ENCODE measurements at regions not wholly inside any gene's neighbourhood (a gene's known extent, or its start where the extent isn't known, plus 50 kb on each side); places are given as distances from the start of the nearest gene placed in this dataset.
A peak's percentile ranks its signal among the peaks of the same experiment; 100 is the strongest.

GRCh38 chr14:76936483-76936882, 92.0 kb downstream of the IRF2BPL start:
- Mint-ChIP-seq H3K27ac (no peak overlapping the region), H3K9me3 (no peaks in the 10 kb centered on the region), H3K4me1 (peaks cover 12% of the 10 kb centered on the region), H3K36me3 (ENCODE audit: low read depth) (no peaks in the 10 kb centered on the region), H3K27me3 (no peaks in the 10 kb centered on the region), H3K4me3 (no peak overlapping the region)
- POLR2A ChIA-PET: interaction anchor here (1.2 to 1.3 kb wide), 2 partner anchors 19 to 26 kb away, joined by 3 to 4 read pairs; no protein-coding TSS in a partner anchor
- DNase-seq: no peak
- CTCF ChIA-PET: interaction anchor here (1.0 to 1.9 kb wide), 6 partner anchors 11 to 63 kb away, joined by 3 to 8 read pairs (median 4); no protein-coding TSS in a partner anchor

DNA sequence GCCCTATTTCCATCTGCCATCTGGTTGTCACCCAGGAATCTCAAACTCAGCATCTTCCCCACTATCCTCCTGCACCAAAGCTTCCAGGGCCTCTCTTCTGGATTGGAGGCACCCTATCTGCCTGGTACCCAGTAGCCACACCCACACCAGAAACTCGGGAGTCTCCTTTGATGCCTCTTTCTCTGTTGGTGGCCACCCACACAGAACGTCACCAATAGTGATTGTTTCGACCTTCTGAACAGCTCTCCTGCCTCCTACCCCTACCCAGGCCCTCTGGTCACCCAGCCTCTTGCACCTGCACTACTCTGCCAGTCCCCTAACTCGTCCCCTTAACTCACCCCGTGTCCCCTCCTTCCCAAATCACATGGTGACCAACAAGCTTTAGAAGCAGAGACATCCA, 95.0 kb downstream of the IRF2BPL start:
- H3K4me1 Mint-ChIP-seq: peaks cover 40% of the 10 kb centered on the region
- no peaks in the 10 kb centered on the region for H3K9me3 Mint-ChIP-seq
- no peaks in the 10 kb centered on the region for H3K27me3 Mint-ChIP-seq
- H3K4me3 Mint-ChIP-seq: no peak overlapping the region
- no peak overlapping the region for H3K27ac Mint-ChIP-seq
- CTCF ChIA-PET: interaction anchor here (1.1 to 3.3 kb wide), 3 partner anchors 14 to 121 kb away, joined by 3 to 8 read pairs (median 3); no protein-coding TSS in a partner anchor
- POLR2A ChIA-PET: no interaction called here
- DNase-seq: no peak
- no peaks in the 10 kb centered on the region for H3K36me3 Mint-ChIP-seq (ENCODE audit: low read depth)

GRCh38 chr14:76931631-76932402, 96.7 kb downstream of the IRF2BPL start:
- Mint-ChIP-seq H3K4me3 (no peak overlapping the region), H3K36me3 (ENCODE audit: low read depth) (no peaks in the 10 kb centered on the region), H3K4me1 (peaks cover 57% of the 10 kb centered on the region), H3K27ac (peak overlapping the region; percentile 53), H3K9me3 (no peaks in the 10 kb centered on the region), H3K27me3 (no peaks in the 10 kb centered on the region)
- POLR2A ChIA-PET: interaction anchor here (1.1 to 3.4 kb wide), 2 partner anchors 22 to 24 kb away, joined by 3 to 39 read pairs; no protein-coding TSS in a partner anchor
- CTCF ChIA-PET: interaction anchor here (1.5 to 4.0 kb wide), 3 partner anchors 12 to 122 kb away, joined by 3 to 20 read pairs (median 8); no protein-coding TSS in a partner anchor
- DNase-seq: no peak

DNA sequence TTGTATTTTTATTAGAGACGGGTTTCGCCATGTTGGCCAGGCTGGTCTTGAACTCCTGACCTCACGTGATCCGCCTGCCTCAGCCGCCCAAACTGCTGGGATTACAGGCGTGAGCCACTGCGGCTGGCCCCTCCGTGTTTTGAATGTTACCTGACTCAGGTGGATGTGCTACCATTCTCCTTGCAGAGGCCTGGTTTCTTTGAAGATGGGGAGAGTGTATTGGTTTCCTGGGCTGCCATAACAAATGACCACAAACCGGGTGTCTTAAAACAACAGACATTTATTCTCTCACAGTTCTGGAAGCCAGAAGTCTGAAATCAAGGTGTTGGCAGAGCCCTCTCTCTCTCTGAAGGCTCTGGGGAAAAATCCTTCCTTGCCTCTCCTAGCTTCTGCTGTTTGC, 98.0 kb downstream of the IRF2BPL start:
- H3K9me3 Mint-ChIP-seq: no peaks in the 10 kb centered on the region
- no peak overlapping the region for H3K4me3 Mint-ChIP-seq
- H3K36me3 Mint-ChIP-seq (ENCODE audit: low read depth): no peaks in the 10 kb centered on the region
- peaks cover 69% of the 10 kb centered on the region for H3K4me1 Mint-ChIP-seq
- no peak for DNase-seq
- ChIA-PET CTCF (interaction anchor here (1.2 to 4.0 kb wide), 9 partner anchors 11 to 138 kb away, joined by 3 to 30 read pairs (median 9); no protein-coding TSS in a partner anchor), POLR2A (interaction anchor here (0.8 to 3.4 kb wide), 10 partner anchors 8 to 119 kb away, joined by 3 to 39 read pairs (median 4); no protein-coding TSS in a partner anchor)
- peak overlapping the region; percentile 85 for H3K27ac Mint-ChIP-seq
- H3K27me3 Mint-ChIP-seq: no peaks in the 10 kb centered on the region

GRCh38 chr14:76929927-76930326, 98.6 kb downstream of the IRF2BPL start:
- H3K4me1 Mint-ChIP-seq: peaks cover 76% of the 10 kb centered on the region
- H3K27ac Mint-ChIP-seq: peak overlapping the region; percentile 85
- CTCF ChIA-PET: interaction anchor here (0.6 to 4.0 kb wide), 16 partner anchors 10 to 141 kb away, joined by 3 to 30 read pairs (median 6); no protein-coding TSS in a partner anchor
- H3K27me3 Mint-ChIP-seq: no peaks in the 10 kb centered on the region
- no peaks in the 10 kb centered on the region for H3K9me3 Mint-ChIP-seq
- POLR2A ChIA-PET: interaction anchor here (0.7 to 3.4 kb wide), 17 partner anchors 8 to 118 kb away, joined by 3 to 39 read pairs (median 4); no protein-coding TSS in a partner anchor
- peak overlapping the region; percentile 51 for H3K4me3 Mint-ChIP-seq
- peak; percentile 80 for DNase-seq
- no peaks in the 10 kb centered on the region for H3K36me3 Mint-ChIP-seq (ENCODE audit: low read depth)

- Mint-ChIP-seq H3K9me3 (no peaks in the 10 kb centered on the region), H3K27ac (peak overlapping the region; percentile 85), H3K4me1 (peaks cover 84% of the 10 kb centered on the region), H3K36me3 (ENCODE audit: low read depth) (no peaks in the 10 kb centered on the region), H3K27me3 (peaks cover 2% of the 10 kb centered on the region), H3K4me3 (no peak overlapping the region)
- no peak for DNase-seq
- ChIA-PET POLR2A (interaction anchor here (2.0 to 2.7 kb wide), 2 partner anchors 34 to 108 kb away, joined by 8 to 25 read pairs; no protein-coding TSS in a partner anchor), CTCF (interaction anchor here (2.0 to 2.8 kb wide), 2 partner anchors 15 to 34 kb away, joined by 9 to 30 read pairs; no protein-coding TSS in a partner anchor)
Observed at GRCh38 chr14:76927971-76928700, 100.4 kb downstream of the IRF2BPL start.

- peak overlapping the region; percentile 90 for H3K27ac Mint-ChIP-seq
- DNase-seq: peak; percentile 77
- CTCF ChIA-PET: interaction anchor here (2.7 kb wide), 1 partner anchor 14 kb away, joined by 15 read pairs; no protein-coding TSS in a partner anchor
- H3K4me3 Mint-ChIP-seq: peak overlapping the region; percentile 41
- peaks cover 83% of the 10 kb centered on the region for H3K4me1 Mint-ChIP-seq
- POLR2A ChIA-PET: interaction anchor here (1.1 to 1.6 kb wide), 3 partner anchors 27 to 101 kb away, joined by 5 to 7 read pairs (median 7); no protein-coding TSS in a partner anchor
- peaks cover 7% of the 10 kb centered on the region for H3K27me3 Mint-ChIP-seq
- H3K36me3 Mint-ChIP-seq (ENCODE audit: low read depth): no peaks in the 10 kb centered on the region
- no peaks in the 10 kb centered on the region for H3K9me3 Mint-ChIP-seq
Observed at GRCh38 chr14:76926521-76927251, 100.5 kb downstream of the LRRC74A start.

- H3K27me3 Mint-ChIP-seq: peaks cover 7% of the 10 kb centered on the region
Observed at GRCh38 chr14:76925097-76925441, 98.9 kb downstream of the LRRC74A start.

DNA sequence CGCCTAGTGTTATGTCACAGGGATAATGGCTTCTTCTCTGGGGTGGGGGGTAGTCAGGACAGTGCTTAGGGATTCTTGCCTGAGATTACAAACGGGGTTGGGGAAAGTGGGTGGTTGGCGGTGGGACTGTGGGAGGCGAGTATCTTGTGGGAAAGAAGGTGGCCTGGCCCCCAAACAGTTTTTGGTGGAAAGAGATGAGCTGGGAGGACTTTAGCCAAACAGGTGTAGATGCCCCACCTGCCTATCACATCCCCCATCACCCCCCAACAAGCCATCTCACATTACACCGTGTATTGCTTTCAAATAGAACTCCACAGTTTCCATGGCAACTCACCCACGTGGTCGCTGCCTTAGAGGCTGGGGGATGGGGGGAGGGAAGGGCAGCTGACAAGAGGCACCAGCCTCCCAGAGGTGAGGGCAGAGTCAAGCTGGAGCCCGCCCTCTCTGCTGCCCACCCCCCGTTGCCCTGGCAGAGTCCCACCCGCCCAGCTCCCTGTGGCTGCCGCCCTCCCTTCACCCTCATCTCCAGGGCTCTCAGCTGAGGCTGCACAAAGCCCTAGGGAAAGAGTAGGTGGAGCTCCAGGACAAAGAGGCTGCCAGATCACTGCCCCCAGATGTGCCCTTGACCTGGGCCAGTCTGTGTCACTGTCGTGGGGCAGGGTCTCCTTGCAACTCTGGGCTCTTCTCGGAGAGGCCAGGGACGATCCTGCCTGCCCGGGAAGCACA, 98.3 kb downstream of the LRRC74A start:
- POLR2A ChIA-PET: interaction anchor here (1.1 to 1.2 kb wide), 2 partner anchors 9 to 18 kb away, joined by 3 read pairs; no protein-coding TSS in a partner anchor
- H3K36me3 Mint-ChIP-seq (ENCODE audit: low read depth): no peaks in the 10 kb centered on the region
- DNase-seq: no peak
- H3K27me3 Mint-ChIP-seq: peaks cover 7% of the 10 kb centered on the region
- peaks cover 80% of the 10 kb centered on the region for H3K4me1 Mint-ChIP-seq
- CTCF ChIA-PET: interaction anchor here (1.4 to 2.7 kb wide), 4 partner anchors 12 to 146 kb away, joined by 3 to 15 read pairs (median 4); no protein-coding TSS in a partner anchor
- H3K27ac Mint-ChIP-seq: no peak overlapping the region
- no peak overlapping the region for H3K4me3 Mint-ChIP-seq
- H3K9me3 Mint-ChIP-seq: no peaks in the 10 kb centered on the region

More at GRCh38 chr14:76925097-76925441, 98.9 kb downstream of the LRRC74A start:
- H3K4me1 Mint-ChIP-seq: peaks cover 81% of the 10 kb centered on the region
- no peaks in the 10 kb centered on the region for H3K36me3 Mint-ChIP-seq (ENCODE audit: low read depth)
- no peak for DNase-seq
- ChIA-PET CTCF (interaction anchor here (0.7 to 2.7 kb wide), 5 partner anchors 9 to 145 kb away, joined by 3 to 15 read pairs (median 4); no protein-coding TSS in a partner anchor), POLR2A (interaction anchor here (1.1 to 1.2 kb wide), 2 partner anchors 9 to 17 kb away, joined by 3 read pairs; no protein-coding TSS in a partner anchor)
- H3K27ac Mint-ChIP-seq: no peak overlapping the region
- no peaks in the 10 kb centered on the region for H3K9me3 Mint-ChIP-seq
- H3K4me3 Mint-ChIP-seq: no peak overlapping the region

GRCh38 chr14:76923431-76924370, 97.5 kb downstream of the LRRC74A start:
- peaks cover 7% of the 10 kb centered on the region for H3K27me3 Mint-ChIP-seq
- DNase-seq: no peak
- H3K9me3 Mint-ChIP-seq: no peaks in the 10 kb centered on the region
- peaks cover 78% of the 10 kb centered on the region for H3K4me1 Mint-ChIP-seq
- H3K27ac Mint-ChIP-seq: no peak overlapping the region
- CTCF ChIA-PET: interaction anchor here (1.4 to 1.6 kb wide), 4 partner anchors 10 to 147 kb away, joined by 3 to 5 read pairs (median 4); no protein-coding TSS in a partner anchor
- POLR2A ChIA-PET: no interaction called here
- H3K36me3 Mint-ChIP-seq (ENCODE audit: low read depth): no peaks in the 10 kb centered on the region
- no peak overlapping the region for H3K4me3 Mint-ChIP-seq

Data from activated CD4-positive, alpha-beta memory T cell treated with anti-CD3 and anti-CD28 coated beads, Interleukin-2, amount 10 ng/mL, durations not matched to agents 7 days and 5 days (primary cell).